ENCODE measurements at regions not wholly inside any gene's neighbourhood (a gene's known extent, or its start where the extent isn't known, plus 50 kb on each side); places are given as distances from the start of the nearest gene placed in this dataset.

DNA sequence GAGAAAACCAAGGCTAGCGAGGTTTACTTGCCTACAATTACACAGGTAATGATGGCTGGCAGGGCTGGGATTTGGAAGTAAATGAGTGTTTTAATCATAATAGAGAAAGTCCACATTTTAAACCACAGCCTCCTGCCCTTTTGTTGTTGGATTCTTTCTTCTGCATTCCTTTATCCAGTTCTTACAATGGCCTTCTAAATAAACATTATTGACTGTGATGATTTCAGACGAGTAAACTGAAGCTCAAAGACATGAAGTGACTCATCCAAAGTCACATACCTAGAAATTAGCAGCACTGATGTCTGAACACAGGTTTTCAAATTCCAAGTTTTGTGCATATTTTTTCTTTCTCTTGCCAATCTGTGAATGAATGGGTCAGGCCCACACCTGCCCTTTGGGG is 51.2 kb upstream of the C1QTNF7 start:
- DNase-seq: no peak

Measured in CD4-positive, alpha-beta T cell treated with Interleukin-12 subunit alpha and Interleukin-12 subunit beta, for 1 hour (primary cell).